ENCODE measurements at regions not wholly inside any gene's neighbourhood (a gene's known extent, or its start where the extent isn't known, plus 50 kb on each side); places are given as distances from the start of the nearest gene placed in this dataset.

GRCh38 chr12:29921307-29921706 lies 137.6 kb upstream of the TMTC1 start:
- TF ChIP-seq CTCF (IDR thresholded peaks at IDR 0.05) (no peak), POLR2A (IDR thresholded peaks at IDR 0.05) (no peak)
